NCI-H1417 (cell line): ENCODE measurements at regions not wholly inside any gene's neighbourhood (a gene's known extent, or its start where the extent isn't known, plus 50 kb on each side); places are given as distances from the start of the nearest gene placed in this dataset.
"Not testable (repeated sequence)": the region's sequence is repeated elsewhere in the genome, so short reads cannot be mapped to it uniquely, and the experiment has no call there.

ENCODE experiments used
- DNase-seq, 3 experiments: peaks; one replicate each; lab custom pipeline; 2025; lab: John Stamatoyannopoulos, UW

DNA sequence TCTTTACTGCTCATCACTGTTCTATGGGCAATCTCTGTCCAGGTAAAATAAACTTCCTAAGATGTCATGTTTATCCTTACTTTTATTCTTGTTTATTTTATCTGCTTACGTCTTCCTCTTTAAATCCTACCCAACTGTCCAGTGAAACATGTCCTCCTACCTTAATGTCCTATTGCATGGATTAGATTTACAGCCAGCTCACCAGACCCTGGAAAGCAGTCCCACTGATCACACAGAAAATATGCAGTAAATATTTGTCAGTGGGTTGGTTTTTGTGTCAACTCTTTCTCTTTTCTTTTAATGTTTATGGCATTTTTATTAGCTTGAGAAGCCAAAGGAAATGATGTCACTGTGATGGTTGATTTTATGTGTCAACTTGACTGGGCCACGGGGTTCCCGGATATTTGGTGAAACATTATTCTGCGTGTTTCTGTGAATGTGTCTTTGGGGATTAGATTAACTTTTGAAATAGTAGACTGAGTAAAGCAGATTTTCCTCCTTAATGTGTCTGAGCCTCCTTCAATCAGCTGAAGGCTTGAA is 258.3 kb downstream of the SRGAP2C start:
- no peak for DNase-seq

DNA sequence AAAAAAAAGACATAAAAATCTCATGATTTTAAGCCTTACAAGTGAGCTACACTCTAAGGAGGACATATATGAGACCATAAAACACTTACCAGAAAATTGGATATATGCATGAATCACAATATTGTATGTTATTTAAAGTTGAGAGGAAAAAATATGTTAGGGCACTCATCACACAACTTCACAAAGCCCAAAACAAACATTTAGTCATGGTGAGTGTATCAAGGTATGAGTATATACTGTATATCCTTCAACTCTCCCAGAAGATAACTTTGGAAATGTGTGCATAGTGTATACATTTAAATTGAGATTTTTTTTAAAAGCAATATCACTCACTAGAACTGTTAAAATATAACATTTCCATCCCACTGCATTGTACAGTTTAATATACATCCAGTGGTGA is 259.3 kb downstream of the SRGAP2C start:
- no peak for DNase-seq

DNA sequence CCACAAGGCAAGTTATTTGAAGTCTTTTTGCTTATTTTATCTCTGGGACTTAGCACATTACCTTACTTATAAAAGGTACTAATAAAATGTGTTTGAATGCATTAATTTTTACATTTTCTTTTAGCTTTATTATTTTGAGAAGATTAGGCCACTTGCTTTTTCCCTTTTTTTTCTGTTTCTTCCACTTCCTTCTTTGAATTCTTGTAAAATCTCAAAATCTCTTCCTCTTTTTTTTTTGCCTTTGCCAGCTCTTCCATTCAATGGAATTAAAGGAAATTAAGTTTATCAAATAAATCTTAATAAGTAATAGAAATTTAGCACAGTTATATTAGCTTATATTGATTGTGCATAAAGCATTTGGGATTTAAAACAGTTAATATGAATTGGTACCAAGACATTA is 260.9 kb downstream of the SRGAP2C start:
- DNase-seq, result no peak

DNA sequence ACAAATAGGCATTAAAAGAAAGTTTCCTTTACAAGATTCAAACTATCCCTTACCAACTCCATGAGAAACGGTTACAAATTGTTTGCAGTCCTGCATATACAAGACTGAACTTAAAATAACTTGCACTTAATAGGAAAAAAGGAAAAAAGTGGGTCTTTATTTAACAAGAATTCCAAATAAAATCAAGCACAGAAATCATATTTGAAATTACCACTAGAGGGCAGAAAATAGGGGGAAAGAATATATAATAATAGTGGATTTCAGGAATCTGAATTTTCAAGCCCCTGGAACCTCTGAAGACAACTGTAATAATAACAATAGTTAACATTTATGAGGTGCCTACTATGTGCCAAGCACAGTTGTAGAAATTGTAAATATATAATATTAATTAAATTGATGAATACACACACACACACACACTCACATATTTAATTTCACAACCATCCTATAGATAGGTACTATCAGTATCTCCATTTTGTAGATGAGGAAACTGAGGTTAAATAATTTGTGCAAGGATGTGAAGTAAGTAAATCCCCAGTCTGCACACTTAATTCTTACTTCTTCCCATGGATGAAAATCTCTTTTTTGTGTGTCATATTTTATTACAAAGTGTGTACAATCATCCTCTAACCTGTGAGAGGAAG is 262.6 kb downstream of the SRGAP2C start:
- peak in 2 of 3 experiments; percentile 10 to 40 for DNase-seq

DNA sequence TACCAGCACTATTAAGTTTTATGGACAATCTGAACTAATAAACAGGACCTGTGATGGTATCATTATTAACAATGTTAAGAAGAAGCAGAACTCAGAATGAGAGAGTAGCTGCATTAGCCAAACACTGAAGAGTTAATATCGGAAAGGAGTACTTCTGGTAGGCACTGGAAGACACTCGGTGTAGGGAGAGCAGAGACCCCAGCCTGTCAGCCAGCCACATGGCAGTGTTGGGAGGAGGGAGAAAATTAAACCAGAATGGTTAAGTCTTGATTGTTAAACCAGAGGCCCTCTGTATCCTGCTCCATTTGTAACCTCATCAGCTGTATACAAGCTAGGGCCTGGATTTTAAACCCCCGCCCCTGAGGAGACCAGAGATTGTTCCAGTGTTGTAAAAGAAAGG is 263.3 kb downstream of the SRGAP2C start:
- DNase-seq, result not testable (repeated sequence)

DNA sequence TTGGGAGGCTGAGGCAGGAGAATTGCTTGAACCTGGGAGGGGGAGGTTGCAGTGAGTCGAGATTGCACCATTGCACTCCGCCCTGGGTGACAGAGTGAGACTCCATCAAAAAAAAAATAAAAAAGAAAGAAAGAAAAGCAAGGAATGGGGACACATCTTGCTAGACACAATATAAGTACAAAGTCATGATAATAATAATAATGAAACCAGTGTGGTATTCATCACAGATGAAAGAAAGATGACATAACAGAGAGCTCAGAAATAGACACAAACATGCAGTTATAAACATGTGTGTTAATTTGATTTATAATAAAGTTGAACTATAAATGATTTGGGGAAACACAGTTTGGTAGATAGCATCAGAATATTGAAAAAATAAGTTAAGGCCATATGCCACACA is 264.1 kb downstream of the SRGAP2C start:
- DNase-seq, result no peak

DNA sequence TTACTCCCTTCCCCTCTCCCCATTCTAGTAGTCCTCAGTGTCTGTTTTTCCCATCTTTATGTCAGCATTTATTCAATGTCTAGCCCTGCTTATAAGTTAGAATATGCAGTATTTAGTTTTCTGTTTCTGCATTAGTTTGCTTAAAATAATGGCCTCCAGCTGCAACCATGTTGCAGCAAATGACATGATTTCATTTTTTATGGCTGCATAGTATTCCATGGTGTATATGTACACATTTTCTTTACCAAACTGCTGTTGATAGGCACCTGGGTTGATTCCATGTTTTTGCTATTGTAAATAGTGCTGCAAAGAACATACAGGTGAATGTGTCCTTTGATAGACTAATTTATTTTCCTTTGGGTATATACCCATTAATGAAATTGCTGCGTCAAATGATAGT is 267.7 kb downstream of the SRGAP2C start:
- no peak for DNase-seq

DNA sequence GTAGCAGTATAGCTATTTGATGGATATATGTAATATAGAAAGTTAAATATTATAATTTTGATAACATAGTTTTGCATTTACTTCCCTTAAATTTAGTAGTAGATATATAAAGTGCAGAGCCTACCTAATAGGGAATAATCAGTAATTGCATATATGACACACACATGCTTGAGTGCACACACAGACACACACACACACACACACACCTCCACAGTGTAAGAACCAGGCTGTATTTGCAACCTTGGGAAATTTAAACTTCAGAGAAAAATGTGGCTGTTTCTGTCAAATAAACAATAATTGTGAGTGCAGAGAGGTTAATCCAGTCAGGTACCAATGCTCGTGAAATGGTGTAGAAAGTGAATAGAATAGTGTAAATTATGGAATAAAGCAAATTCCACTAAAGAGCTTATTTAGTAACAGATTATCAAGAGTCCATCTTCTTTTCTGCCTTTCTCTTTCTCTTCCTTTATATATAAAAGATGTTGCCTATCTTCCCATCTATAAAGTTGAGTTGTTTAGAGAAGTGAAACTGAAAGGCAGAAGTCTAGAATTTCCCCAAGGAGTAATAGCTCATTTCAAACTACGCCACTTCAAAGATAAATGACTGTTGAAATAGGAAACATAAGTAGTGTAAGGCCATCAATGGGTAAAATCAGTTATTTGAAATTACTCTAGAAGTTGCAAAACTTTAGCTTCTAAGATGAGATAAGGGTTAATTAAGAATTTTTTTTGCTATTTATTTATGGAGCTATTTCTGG is 273.7 kb downstream of the SRGAP2C start:
- DNase-seq, result peak in 1 of 3 experiments; percentile 25

DNA sequence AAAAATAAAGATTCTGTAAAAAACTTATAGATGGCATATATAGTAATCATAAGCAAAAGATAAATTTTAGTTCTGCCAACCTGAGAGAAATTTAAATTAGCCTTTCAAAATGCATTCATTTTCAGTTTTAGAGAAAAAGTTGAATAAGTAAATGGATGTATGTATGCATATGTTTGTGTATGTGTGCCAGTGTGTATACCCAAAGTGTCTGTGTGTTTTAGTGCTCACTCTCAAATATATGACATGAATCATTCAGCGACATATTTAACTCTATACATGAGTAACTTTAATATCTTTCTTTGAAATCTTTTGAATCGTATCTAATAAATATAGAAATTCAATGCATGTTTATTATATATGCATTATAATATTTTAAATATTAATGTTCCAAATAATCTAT is 274.5 kb downstream of the SRGAP2C start:
- DNase-seq, result no peak

DNA sequence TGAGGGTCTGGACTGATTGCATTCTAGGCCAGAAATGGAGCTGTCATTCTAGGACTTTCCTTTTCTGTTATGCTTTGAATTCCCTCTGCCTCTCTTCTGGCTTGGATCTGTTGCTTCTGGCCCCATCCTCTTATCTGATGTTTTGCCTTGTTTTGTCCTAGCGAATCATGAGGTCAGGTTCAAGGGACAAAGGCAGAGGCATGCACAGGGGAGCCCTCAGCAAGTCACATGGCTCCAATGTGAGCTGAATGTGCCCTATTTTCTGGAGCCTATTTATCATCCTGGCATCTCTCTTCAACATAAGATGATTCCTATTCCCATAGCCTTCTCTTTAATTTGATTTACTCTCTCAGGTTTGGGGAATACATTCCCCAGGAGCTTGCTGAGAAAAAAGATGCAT is 284.6 kb downstream of the SRGAP2C start:
- not testable (repeated sequence) for DNase-seq

DNA sequence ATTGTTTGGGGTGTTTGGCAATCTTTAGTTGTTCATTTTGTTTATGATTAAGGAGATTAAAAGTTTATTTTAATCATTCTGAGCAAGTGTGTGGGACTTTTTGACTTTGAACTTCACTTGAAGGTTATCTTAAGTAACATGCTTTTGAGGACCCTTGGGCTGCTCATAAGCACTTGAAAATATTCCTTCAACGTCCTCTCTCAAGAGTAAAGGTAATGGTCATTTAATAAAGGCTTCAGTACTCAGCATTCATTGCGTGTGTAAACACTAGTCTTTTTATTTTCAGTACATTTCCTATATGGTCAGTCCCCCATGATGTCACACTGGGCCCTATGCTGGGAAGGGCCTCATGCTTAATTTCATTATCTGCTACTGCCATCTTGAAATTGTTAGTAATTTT is 285.6 kb downstream of the SRGAP2C start:
- DNase-seq, result not testable (repeated sequence)

DNA sequence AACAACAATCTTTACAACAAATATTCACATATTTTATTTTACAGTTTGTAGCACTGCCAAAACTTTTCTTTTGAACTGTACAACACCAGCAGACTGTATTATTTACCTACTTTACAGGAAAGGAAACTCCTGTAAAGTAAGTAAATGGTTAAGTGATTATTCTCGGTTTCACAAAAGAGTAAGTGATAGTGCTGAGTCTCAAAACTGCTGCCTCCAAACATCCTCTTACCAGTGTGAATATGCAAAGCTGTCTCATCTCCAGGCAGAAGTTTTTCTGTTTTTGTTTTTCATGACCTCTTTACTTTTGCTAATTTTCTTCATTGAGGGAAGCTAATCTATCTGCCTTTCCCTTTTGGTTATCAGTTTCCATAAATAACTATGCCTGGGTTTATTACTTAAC is 286.7 kb downstream of the SRGAP2C start:
- DNase-seq, result no peak

DNA sequence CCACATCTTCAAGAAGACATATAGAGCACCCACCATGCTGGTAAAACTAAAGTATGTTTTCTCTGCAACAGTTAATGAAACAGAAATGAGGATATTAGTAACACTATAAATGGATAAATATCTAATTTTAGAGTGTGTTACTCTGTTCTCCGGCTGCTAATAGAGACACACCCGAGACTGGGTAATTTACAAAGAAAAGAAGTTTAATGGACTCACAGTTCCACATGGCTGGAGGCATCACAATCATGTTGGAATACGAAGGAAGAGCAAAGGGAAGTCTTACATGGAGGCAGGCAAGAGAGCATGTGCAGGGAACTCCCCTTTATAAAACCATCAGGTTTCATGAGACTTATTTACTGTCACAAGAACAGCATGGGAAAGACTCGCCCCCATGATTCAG is 287.2 kb downstream of the SRGAP2C start:
- no peak for DNase-seq

DNA sequence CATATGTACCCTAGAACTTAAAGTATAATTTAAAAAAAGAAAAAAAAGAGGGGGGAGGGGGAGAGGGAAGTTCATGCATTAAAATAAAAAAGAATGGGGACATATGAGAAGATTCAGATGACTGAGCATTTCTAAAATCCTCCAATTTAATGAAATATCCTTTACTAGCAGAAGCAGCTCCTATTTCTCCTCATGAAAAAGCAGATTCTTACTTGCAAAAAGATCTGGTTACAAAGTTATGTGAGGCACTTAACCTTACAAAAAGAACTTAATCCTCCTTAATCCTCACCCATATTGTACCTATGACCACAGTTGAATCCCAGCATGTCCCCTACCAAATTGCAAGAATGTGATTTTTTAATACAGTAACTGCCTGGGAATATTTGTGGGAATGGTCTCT is 298.5 kb downstream of the SRGAP2C start:
- no peak for DNase-seq

DNA sequence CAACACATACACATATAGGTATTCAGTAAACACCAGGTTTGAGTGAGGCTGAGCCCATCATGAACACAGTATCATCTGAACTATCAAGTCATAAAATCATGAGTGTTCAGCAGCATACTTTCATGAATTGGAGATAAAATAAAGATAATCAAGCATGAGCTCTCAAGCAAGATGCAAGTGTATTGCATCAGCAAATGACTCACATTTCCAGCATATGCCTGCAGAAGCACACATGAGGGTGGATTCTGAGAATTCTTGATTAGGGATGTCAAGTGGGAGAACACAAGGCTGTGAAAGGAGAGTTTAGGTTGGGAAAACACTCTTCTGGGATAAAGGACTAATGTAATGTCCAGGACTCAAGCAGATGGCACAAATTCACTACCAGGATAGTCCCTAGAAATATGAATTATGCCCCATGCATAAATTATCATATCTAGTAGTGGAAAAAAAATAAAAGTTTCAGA is 299.2 kb downstream of the SRGAP2C start:
- DNase-seq, result peak in 2 of 3 experiments; percentile 30 to 59

DNA sequence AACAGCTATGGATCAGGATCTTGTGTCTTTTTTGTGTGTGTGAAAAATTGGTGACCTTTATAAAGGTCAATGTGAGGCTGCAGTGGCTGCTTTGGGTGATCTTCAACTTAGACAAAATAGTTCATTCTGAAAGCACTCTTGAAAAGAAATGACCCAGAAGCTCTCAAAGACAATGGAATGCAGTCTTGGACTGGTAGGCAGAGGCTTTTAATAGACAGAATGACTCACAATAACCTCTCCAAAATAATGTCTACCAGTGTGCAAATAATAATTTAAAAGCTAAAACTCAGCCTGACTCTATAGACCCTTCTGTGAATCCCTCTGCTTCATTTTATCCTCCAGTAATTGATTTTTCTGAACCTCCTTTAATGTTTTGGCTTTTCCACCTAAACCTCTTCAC is 310.0 kb downstream of the SRGAP2C start:
- not testable (repeated sequence) for DNase-seq

DNA sequence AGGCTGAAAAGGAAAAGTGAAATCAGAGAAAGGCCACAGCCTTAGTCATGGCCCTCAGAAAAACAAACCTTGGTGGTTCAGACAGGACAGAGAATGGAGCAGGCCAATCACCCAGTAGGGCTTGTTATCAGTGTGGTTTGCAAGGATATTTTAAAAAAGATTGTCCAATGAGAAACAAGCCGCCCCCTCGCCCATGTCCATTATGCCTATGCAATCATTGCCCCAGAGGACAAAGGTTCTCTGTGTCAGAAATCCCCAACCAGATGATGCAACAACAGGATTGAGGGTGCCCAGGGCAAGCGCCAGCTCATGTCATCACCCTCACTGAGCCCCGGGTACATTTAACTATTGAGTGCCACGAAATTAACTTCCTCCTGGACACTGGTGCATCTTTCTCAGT is 326.7 kb downstream of the SRGAP2C start:
- DNase-seq, result not testable (repeated sequence)

DNA sequence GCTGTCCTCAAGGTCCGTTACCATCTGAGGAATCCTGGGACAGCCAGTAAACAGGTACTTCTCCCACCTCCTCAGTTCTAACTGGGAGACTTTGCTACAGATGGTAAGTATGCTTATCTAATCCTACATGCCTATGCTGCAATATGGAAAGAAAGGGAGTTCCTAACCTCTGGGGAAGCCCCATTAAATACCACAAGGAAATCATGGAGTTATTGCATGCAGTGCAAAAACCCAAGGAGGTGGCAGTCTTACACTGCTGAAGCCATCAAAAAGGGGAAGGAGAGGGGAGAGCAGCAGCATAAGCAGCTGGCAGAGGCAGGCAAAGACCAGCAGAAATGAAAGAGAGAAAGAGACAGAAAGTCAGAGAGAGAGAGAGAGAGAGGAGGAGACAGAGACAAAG is 327.1 kb downstream of the SRGAP2C start:
- not testable (repeated sequence) for DNase-seq

DNA sequence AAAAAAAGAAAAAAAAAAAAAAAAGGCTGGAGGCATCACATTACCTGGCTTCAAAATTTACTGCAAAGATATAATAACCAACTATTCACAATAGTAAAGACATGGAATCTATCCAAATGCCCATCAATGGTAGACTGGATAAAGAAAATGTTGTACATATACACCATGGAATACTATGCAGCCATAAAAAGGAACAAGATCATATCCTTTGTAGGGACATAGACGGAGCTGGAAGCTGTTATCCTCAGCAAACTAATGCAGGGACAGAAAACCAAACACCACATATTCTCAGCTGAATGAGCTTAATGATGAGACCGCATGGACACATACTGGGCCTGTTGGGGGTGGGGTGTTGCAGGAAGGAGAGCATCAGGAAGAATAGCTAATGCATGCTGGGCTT is 330.5 kb downstream of the SRGAP2C start:
- no peak for DNase-seq

DNA sequence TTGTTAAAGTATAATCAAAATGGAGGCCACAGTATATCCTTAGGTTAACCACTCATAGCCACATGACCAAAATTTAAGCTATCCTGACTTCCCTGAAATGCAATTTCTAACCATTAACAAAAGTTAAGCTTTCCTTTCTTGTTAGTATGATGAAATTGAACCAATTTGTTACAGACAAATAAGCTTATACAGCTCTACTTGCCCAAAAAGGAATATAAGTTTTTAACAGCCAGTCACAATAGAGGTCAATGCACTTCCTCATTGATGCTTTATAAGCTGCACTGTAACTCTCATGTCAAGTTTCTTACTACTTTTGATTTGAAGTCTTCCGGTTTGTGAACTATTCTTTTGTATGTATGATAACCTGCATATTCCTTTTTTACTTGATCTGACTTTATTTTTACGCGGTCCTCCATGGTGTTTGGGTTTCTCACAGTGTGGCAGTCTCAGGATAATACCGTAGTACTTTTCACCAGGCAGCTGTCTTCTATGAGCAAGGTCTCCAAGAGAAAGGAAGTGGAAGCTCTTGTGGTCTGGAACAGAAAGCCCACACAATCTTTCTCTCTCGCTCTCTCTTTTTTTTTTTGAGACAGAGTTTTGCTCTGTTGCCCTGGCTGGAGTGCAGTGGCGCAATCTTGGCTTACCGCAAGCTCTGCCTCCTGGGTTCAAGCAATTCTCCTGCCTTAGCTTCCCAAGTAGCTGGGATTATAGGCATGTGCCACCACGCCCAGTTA is 331.6 kb downstream of the SRGAP2C start:
- no peak for DNase-seq

DNA sequence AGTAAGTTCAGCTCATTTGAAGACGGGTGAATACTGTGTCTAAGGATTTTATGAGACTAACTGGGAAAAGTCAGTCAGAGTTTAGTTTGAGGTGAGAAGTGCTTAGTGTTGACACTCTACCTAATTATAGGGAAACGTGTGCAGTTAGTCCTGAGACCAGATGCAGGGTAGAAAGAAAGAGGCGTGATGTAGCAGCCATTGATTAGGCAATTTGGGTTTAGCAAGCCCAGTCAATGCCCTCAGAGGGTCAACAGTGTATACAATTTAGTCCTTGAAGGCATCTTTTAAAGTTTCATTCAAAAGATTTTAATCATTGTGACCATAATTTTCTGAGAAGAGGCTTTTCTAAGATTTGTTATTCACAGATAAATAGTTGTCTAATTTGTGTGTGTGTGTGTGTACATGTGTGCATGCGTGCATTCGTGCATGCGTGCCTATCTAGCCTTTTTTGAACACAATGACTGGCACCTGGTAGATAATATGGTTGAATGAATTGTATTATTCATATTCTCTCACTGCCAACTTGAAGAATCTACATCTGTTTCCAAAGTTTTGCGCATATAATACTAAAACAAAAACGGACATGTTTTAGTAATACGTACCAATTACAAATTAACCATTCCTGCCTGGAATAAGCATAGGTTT is 332.9 kb downstream of the SRGAP2C start:
- peak in 2 of 3 experiments; percentile 29 to 58 for DNase-seq

DNA sequence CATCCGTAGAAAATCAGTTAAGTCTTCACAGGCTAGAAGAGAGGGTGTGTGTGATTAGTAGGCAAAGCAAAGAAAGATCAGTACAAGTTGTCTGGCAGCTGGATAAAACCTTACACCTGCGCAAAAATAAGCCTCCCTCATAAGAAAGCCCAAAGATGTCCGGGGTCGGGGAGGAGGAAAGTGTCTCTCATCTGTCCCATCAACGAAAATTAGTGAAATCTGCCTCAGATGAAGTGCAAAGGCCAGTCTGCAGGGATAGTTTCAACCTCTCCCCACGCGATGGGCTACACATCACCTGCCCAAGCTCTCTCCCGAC is 333.9 kb downstream of the SRGAP2C start:
- no peak for DNase-seq
